ENCODE measurements at regions not wholly inside any gene's neighbourhood (a gene's known extent, or its start where the extent isn't known, plus 50 kb on each side); places are given as distances from the start of the nearest gene placed in this dataset.

- Histone ChIP-seq H3K36me3 (ENCODE audit: control insufficient read depth in 4 of 4, insufficient read depth in 4 of 4, low read length in 4 of 4) (no peaks in the 10 kb centered on the region), H3K27ac (ENCODE audit: low read depth in 1 of 2, low read length in 1 of 2) (peak overlapping the region in 1 of 2 donors; percentile 52), H3K9ac (ENCODE audit: insufficient read depth in 1 of 2, low read length in 2 of 2) (no peak overlapping the region), H3K4me3 (no peak overlapping the region), H3K9me3 (ENCODE audit: control insufficient read depth in 4 of 4, insufficient read depth in 3 of 4, low read length in 3 of 4) (no peaks in the 10 kb centered on the region), H3K4me1 (ENCODE audit: control insufficient read depth in 5 of 5, insufficient read depth in 5 of 5, low read length in 5 of 5) (no peaks in the 10 kb centered on the region), H3K27me3 (ENCODE audit: control insufficient read depth in 3 of 3, insufficient read depth in 3 of 3, low read length in 2 of 3) (no peaks in the 10 kb centered on the region)
- DNase-seq (no peak), ATAC-seq (ENCODE audit: insufficient read depth, low FRiP score) (no peak)
- TF ChIP-seq, protein P1, sequence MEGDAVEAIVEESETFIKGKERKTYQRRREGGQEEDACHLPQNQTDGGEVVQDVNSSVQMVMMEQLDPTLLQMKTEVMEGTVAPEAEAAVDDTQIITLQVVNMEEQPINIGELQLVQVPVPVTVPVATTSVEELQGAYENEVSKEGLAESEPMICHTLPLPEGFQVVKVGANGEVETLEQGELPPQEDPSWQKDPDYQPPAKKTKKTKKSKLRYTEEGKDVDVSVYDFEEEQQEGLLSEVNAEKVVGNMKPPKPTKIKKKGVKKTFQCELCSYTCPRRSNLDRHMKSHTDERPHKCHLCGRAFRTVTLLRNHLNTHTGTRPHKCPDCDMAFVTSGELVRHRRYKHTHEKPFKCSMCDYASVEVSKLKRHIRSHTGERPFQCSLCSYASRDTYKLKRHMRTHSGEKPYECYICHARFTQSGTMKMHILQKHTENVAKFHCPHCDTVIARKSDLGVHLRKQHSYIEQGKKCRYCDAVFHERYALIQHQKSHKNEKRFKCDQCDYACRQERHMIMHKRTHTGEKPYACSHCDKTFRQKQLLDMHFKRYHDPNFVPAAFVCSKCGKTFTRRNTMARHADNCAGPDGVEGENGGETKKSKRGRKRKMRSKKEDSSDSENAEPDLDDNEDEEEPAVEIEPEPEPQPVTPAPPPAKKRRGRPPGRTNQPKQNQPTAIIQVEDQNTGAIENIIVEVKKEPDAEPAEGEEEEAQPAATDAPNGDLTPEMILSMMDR (IDR thresholded peaks at IDR 0.05; ENCODE audit: control extremely low read depth, extremely low read depth): no peak
- 0 to 46% methylated on average over 1 of the region's 1 CpG for WGBS, 2 donors
These were observed 114.3 kb upstream of the EPB41L4A start for GRCh38 chr5:112533362-112533761.

- Histone ChIP-seq H3K27ac (ENCODE audit: low read depth in 1 of 2, low read length in 1 of 2) (no peak overlapping the region), H3K9me3 (ENCODE audit: control insufficient read depth in 4 of 4, insufficient read depth in 3 of 4, low read length in 3 of 4) (no peaks in the 10 kb centered on the region), H3K27me3 (ENCODE audit: control insufficient read depth in 3 of 3, insufficient read depth in 3 of 3, low read length in 2 of 3) (no peaks in the 10 kb centered on the region), H3K36me3 (ENCODE audit: control insufficient read depth in 4 of 4, insufficient read depth in 4 of 4, low read length in 4 of 4) (no peaks in the 10 kb centered on the region), H3K9ac (ENCODE audit: insufficient read depth in 1 of 2, low read length in 2 of 2) (no peak overlapping the region), H3K4me1 (ENCODE audit: control insufficient read depth in 5 of 5, insufficient read depth in 5 of 5, low read length in 5 of 5) (no peaks in the 10 kb centered on the region), H3K4me3 (no peak overlapping the region)
- TF ChIP-seq, protein P1 (IDR thresholded peaks at IDR 0.05; ENCODE audit: control extremely low read depth, extremely low read depth): no peak
- WGBS, 2 donors: 83 to 88% methylated on average over 1 of the region's 1 CpG
- DNase-seq: no peak
- no peak for ATAC-seq (ENCODE audit: insufficient read depth, low FRiP score)
These were observed 115.0 kb upstream of the EPB41L4A start for GRCh38 chr5:112534067-112534583.

DNA sequence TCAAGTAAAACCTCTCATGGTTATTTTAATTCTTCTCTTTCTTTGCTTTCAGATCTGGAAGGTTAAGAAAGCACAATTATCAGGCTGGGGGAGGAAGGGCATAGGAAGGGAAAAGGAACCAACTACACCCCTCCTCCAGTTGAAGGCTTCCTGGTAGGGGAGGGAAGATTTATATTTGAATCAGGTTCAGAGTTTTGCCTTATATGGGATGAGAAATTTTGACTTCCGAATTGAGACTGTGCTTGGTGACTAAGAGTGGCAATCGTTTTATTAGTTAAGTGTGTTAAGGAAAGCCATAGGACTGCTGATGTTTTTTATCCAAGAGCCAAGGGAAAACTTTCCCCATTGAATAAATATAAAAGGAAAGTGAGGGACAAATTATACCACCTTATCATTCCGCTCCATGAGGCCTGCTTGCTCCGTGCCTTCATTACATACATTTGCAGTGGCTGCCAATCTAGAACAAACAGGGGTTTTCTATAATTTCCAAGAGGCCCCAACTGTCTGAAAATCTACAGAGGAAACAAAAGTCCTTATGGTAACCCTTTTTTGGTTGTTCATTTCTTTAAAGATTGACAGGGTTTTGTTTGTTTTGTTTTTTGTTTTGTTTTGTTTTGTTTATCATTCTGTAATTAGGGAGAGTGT lies 115.7 kb upstream of the EPB41L4A start:
- no peak for ATAC-seq (ENCODE audit: insufficient read depth, low FRiP score)
- WGBS, 2 donors: 72 to 81% methylated on average over 4 of the region's 4 CpGs
- H3K27ac ChIP-seq (ENCODE audit: low read depth in 1 of 2, low read length in 1 of 2): no peak overlapping the region

More for the DNA sequence above, 115.7 kb upstream of the EPB41L4A start:
- Histone ChIP-seq H3K9ac (ENCODE audit: insufficient read depth in 1 of 2, low read length in 2 of 2) (no peak overlapping the region), H3K9me3 (ENCODE audit: control insufficient read depth in 4 of 4, insufficient read depth in 3 of 4, low read length in 3 of 4) (no peaks in the 10 kb centered on the region), H3K4me3 (no peak overlapping the region), H3K4me1 (ENCODE audit: control insufficient read depth in 5 of 5, insufficient read depth in 5 of 5, low read length in 5 of 5) (no peaks in the 10 kb centered on the region), H3K36me3 (ENCODE audit: control insufficient read depth in 4 of 4, insufficient read depth in 4 of 4, low read length in 4 of 4) (no peaks in the 10 kb centered on the region), H3K27me3 (ENCODE audit: control insufficient read depth in 3 of 3, insufficient read depth in 3 of 3, low read length in 2 of 3) (no peaks in the 10 kb centered on the region)
- TF ChIP-seq, protein P1 (IDR thresholded peaks at IDR 0.05; ENCODE audit: control extremely low read depth, extremely low read depth): no peak
- DNase-seq: no peak

Measured in lung (tissue), 11 donors.